Activated T-cell treated with anti-CD3 and anti-CD28 coated beads, Interleukin-2, amount 50 U/mL, for 72 hours (primary cell): ENCODE measurements at regions not wholly inside any gene's neighbourhood (a gene's known extent, or its start where the extent isn't known, plus 50 kb on each side); places are given as distances from the start of the nearest gene placed in this dataset.
"Not testable (repeated sequence)": the region's sequence is repeated elsewhere in the genome, so short reads cannot be mapped to it uniquely, and the experiment has no call there.

ENCODE experiments used
- ATAC-seq, 2 donors: fragments of 150-1000 bp; cut with Tn5 transposase; replicated peaks in 1 of 2; 2 replicates each; pipeline ENCODE4 v1.10.0; 2021; ENCODE audit warnings: moderate library complexity in 2 of 2, mild to moderate bottlenecking in 1 of 2
- DNase-seq, 2 donors: peaks; one replicate each; pipeline ENCODE4 v3.0.0; 2021 to 2022; ENCODE audit warnings: mixed read lengths in 1 of 2
- H3K27ac Mint-ChIP-seq: one replicate; pipeline ENCODE4 v1.8.0; 2022; ENCODE audit warnings: mild to moderate bottlenecking, moderate library complexity, mixed read lengths
- H3K27me3 Mint-ChIP-seq: one replicate; pipeline ENCODE4 v1.8.0; 2022; ENCODE audit warnings: low read depth, mixed read lengths
- H3K36me3 Mint-ChIP-seq, 2 donors: one replicate each; pipeline ENCODE4 v1.8.0; 2022; ENCODE audit warnings: mixed read lengths in 2 of 2, mild to moderate bottlenecking in 1 of 2; ENCODE audit not compliant: insufficient read depth in 2 of 2
- H3K4me1 Mint-ChIP-seq: one replicate; pipeline ENCODE4 v1.8.0; 2022; ENCODE audit warnings: low read depth, mixed read lengths
- H3K4me3 Mint-ChIP-seq, 2 donors: one replicate each; pipeline ENCODE4 v1.8.0; 2022; ENCODE audit warnings: mild to moderate bottlenecking in 2 of 2, mixed read lengths in 2 of 2, moderate library complexity in 2 of 2
- H3K9me3 Mint-ChIP-seq, 2 donors: one replicate each; pipeline ENCODE4 v1.8.0; 2022; ENCODE audit warnings: mixed read lengths in 2 of 2

DNA sequence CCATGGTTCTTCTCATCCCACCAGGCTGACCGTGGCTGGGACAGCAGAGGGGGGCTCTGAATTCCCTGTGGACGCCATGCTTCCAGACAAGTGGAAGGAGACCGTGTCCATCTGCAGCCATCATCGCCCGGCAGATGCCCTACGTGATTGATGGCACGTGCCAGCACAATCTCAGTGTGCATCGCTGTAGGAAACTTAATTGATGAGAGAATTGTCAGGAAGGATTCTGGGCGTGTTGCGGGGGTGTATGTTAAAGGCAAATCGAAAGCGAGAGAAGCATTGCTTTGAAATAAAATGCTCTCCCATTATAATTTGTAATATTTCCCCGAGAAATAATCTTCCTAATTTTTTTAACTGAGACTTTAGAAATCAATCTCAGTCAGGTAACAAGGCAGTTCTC is 185.5 kb upstream of the CDH4 start:
- H3K9me3 Mint-ChIP-seq = peaks cover 0 to 7% of the 10 kb centered on the region in 2 donors
- no peak overlapping the region for H3K27ac Mint-ChIP-seq
- ATAC-seq (no peak), DNase-seq (no peak)
- no peaks in the 10 kb centered on the region for H3K4me1 Mint-ChIP-seq
- H3K4me3 Mint-ChIP-seq = no peak overlapping the region
- no peaks in the 10 kb centered on the region for H3K27me3 Mint-ChIP-seq
- no peaks in the 10 kb centered on the region for H3K36me3 Mint-ChIP-seq

DNA sequence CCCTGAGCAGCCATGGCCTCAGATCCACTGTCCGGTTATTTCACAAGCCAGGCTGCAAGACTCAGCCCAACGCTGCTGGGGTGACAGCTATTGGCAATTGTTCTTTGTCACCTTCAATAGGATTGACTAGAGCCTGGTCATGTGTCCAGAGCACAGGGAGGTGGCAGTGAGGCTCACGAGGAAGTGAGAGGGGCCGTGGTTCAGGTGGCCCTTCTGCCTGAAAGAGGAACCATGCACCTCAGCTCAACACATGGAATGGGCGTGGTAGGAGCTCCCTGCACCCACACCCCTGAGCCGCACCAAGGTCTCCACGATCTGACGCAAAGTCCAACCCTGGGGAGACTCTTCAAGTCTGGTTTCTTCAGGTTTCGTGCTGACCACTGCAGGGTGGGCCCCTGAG is 184.8 kb upstream of the CDH4 start:
- H3K9me3 Mint-ChIP-seq = peaks cover 0 to 10% of the 10 kb centered on the region in 2 donors
- no peaks in the 10 kb centered on the region for H3K36me3 Mint-ChIP-seq
- ATAC-seq = no peak
- H3K27me3 Mint-ChIP-seq = no peaks in the 10 kb centered on the region
- H3K27ac Mint-ChIP-seq = no peak overlapping the region
- H3K4me3 Mint-ChIP-seq = no peak overlapping the region
- no peak for DNase-seq
- H3K4me1 Mint-ChIP-seq = no peaks in the 10 kb centered on the region

DNA sequence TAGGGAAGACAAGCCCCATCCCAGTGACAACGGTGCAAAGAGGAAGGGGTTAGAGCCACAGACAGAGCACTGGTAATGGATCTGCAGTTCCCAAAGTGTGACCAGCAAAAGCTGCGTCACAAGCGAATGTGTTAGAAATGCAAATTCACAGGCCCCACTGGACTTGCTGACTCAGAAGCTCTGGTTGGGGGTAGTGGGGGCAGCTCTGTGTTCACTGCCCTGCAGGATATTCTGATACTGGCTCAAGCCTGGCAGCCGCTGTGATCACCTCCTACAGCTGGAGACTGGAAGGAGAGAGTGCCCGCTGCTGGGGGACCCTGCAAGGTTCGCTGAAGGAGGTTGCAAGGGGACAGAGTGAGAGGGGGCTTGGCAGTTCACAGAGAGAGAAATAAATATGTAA is 179.7 kb upstream of the CDH4 start:
- Mint-ChIP-seq H3K4me3 (no peak overlapping the region), H3K27ac (no peak overlapping the region), H3K9me3 (peaks cover 0 to 7% of the 10 kb centered on the region in 2 donors), H3K4me1 (no peaks in the 10 kb centered on the region), H3K36me3 (no peaks in the 10 kb centered on the region), H3K27me3 (no peaks in the 10 kb centered on the region)
- DNase-seq = no peak
- no peak for ATAC-seq

DNA sequence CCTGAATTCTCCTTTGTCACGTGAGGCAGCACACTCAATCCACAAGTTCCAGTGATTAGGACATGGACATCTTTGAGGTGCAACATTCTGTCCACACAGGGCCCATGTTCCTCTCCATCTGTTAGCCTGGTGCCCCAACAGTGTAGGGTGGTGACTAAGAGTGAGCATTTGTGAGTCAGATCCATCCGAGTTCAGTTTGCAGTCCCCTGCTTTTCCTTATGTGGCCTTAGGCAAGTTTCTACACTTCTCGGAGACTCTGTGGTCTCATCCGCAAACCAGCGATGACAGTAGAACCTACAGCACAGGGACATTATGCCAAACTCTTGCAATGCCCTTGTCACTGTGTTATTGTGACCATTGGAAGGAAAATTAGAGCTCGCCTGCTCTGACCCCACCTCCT is 178.7 kb upstream of the CDH4 start:
- no peak for DNase-seq
- Mint-ChIP-seq H3K4me3 (no peak overlapping the region), H3K27me3 (no peaks in the 10 kb centered on the region), H3K9me3 (peaks cover 0 to 7% of the 10 kb centered on the region in 2 donors), H3K36me3 (no peaks in the 10 kb centered on the region), H3K4me1 (no peaks in the 10 kb centered on the region), H3K27ac (no peak overlapping the region)
- no peak for ATAC-seq

DNA sequence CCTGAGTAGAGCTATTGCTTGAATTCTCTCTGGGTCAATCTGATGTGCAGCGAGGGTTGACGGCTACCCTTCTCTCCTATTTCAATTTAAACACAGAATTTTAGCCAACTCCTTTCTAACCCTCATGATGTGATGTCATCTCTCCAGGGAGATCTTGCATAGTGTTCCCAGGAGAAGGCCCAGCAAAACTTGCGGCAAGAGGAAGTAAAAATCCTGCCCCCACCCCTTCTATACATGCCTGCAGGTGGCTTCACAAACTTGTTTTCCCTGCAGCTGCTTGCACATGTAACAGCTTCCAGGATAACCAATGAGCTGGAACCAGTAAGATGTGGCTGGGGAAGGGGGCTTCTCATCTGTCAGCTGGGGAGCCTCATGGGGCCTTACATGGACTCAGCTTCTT is 169.3 kb upstream of the CDH4 start:
- no peak for ATAC-seq
- Mint-ChIP-seq H3K36me3 (peaks cover 0 to 2% of the 10 kb centered on the region in 2 donors), H3K27ac (no peak overlapping the region)

DNA sequence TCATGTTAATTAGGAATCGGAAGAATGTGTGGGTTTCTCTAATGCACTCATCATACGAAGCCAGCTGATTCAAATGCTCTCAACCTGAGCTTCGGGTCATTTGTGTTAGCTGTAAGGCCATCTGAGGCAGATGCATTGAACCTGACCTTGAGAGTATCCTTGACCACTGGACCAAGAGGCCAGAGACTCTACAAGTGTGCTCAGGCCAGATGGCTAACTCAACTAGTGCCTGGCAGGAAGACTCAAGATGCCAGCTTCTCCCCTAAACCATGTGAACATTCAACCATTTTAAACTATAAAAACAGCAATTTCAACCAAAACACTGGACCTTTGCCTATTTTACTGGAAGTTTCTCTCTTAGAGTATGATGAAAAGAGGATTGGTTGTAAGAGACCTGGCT is 168.6 kb upstream of the CDH4 start:
- H3K4me1 Mint-ChIP-seq = no peaks in the 10 kb centered on the region
- no peak overlapping the region for H3K4me3 Mint-ChIP-seq
- DNase-seq (no peak), ATAC-seq (no peak)
- H3K27ac Mint-ChIP-seq = no peak overlapping the region
- peaks cover 2 to 5% of the 10 kb centered on the region in 2 donors for H3K9me3 Mint-ChIP-seq
- no peaks in the 10 kb centered on the region for H3K27me3 Mint-ChIP-seq
- H3K36me3 Mint-ChIP-seq = peaks cover 0 to 2% of the 10 kb centered on the region in 2 donors

More for the DNA sequence above, 169.3 kb upstream of the CDH4 start:
- no peak for DNase-seq
- Mint-ChIP-seq H3K4me3 (no peak overlapping the region), H3K4me1 (no peaks in the 10 kb centered on the region), H3K9me3 (peaks cover 2 to 5% of the 10 kb centered on the region in 2 donors), H3K27me3 (no peaks in the 10 kb centered on the region)

DNA sequence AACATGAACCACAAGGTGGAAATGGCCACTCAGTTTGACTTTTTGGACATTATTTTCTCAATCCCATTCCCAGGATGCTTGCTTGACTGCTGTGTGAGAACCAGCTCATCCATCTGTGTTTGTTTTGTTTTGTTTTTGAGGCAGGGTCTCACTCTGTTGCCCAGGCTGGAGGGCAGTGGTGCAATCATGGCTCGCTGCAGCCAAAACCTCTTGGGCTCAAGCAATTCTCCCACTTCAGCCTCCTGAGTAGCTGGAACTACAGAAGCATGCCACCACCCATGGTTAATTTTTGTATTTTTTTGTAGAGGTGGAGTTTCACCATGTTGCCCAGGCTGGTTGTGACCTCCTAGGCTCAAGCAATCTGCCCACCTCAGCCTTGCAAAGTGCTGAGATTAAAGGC is 166.0 kb upstream of the CDH4 start:
- H3K9me3 Mint-ChIP-seq = peaks cover 2 to 5% of the 10 kb centered on the region in 2 donors
- H3K4me3 Mint-ChIP-seq = no peak overlapping the region
- H3K36me3 Mint-ChIP-seq = peaks cover 0 to 2% of the 10 kb centered on the region in 2 donors
- DNase-seq (no peak), ATAC-seq (no peak)
- H3K27ac Mint-ChIP-seq = no peak overlapping the region
- H3K4me1 Mint-ChIP-seq = no peaks in the 10 kb centered on the region
- H3K27me3 Mint-ChIP-seq = no peaks in the 10 kb centered on the region

DNA sequence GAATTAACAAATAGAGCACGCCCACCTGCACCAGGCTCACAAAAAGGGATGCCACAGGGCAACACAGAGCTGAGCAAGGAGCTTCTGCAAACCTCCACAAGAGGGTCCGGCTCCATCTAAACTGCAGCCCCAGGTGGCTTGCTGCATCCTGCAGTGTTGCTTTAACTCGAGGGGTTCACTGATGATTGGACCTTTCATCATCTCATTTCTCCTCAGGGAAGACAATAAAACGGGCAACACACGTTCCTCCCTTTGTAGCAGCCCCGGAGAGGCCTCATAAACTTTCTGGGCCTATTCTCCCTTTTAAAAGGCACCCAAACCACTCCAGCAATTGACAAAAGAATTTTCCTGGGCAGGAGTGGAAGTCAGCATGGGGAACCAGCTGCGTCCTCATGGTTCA is 161.5 kb upstream of the CDH4 start:
- no peak for DNase-seq
- H3K4me3 Mint-ChIP-seq = no peak overlapping the region
- H3K36me3 Mint-ChIP-seq = peaks cover 6% of the 10 kb centered on the region in 2 donors
- H3K4me1 Mint-ChIP-seq = no peaks in the 10 kb centered on the region
- H3K27me3 Mint-ChIP-seq = no peaks in the 10 kb centered on the region
- no peak overlapping the region for H3K27ac Mint-ChIP-seq
- no peak for ATAC-seq
- H3K9me3 Mint-ChIP-seq = peaks cover 9 to 18% of the 10 kb centered on the region in 2 donors

DNA sequence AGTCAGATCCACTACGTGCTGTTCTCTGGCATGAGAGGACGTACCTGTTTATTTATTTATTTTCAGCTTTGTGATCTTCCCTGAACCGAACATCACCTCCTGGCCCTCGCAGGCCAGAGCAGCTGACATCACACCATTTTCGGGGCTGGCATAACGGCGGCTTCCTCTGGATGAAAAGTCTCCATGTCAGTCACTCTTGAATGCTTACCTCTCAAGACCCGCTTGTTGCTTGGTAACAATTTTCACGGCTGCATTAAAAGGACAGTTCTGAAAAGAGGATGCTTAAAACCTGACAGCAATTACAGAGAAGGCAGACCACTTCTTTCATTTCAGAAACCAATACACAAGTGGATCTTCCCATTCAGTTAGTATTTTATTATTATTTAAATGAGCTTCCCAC is 159.8 kb upstream of the CDH4 start:
- ATAC-seq (no peak), DNase-seq (no peak)
- Mint-ChIP-seq H3K4me3 (no peak overlapping the region), H3K36me3 (peaks cover 6 to 7% of the 10 kb centered on the region in 2 donors), H3K4me1 (no peaks in the 10 kb centered on the region), H3K27me3 (no peaks in the 10 kb centered on the region), H3K9me3 (peaks cover 11 to 19% of the 10 kb centered on the region in 2 donors), H3K27ac (no peak overlapping the region)

DNA sequence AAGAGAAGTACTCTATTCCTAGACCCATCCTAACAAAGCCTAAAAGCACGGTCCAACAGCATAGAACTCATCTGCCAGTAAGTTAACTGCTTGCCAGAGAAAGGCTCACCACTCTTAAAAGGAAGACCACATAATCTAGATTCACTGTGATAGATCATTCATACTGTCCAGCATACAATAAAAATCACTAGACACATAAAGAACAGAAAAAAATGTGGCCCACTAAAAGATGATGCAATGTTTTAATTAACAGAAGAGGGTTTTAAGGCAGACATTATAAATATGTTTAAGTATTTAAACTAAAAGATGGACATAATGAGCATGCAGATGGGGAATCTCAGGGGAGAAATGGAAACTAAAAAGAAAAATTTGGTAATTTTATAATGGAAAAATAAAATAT is 157.5 kb upstream of the CDH4 start:
- H3K36me3 Mint-ChIP-seq = peaks cover 6 to 7% of the 10 kb centered on the region in 2 donors
- no peak for ATAC-seq
- H3K27me3 Mint-ChIP-seq = no peaks in the 10 kb centered on the region
- DNase-seq = no peak
- H3K4me3 Mint-ChIP-seq = no peak overlapping the region
- H3K27ac Mint-ChIP-seq = no peak overlapping the region
- no peaks in the 10 kb centered on the region for H3K4me1 Mint-ChIP-seq
- peaks cover 11 to 19% of the 10 kb centered on the region in 2 donors for H3K9me3 Mint-ChIP-seq

DNA sequence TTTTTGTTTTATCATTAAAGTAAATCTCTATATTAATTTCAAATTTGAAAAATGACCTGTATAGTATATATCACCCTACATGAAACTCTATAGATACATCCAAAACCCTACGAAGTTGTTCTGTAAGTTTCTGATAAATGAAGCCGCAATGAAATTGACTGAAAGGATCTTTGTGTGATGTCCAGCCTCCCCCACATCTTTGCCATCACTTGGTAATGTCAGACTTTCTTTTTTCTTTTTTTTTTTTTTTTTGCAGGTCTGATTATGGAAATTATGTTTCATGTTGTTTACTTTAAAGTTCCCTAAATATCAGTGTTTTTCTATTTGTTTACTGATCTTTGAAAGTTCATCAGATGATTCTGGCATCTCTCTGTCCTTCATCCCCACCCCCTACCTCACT is 155.6 kb upstream of the CDH4 start:
- Mint-ChIP-seq H3K4me3 (no peak overlapping the region), H3K27ac (no peak overlapping the region), H3K36me3 (peaks cover 6 to 7% of the 10 kb centered on the region in 2 donors), H3K4me1 (no peaks in the 10 kb centered on the region), H3K9me3 (peaks cover 11 to 19% of the 10 kb centered on the region in 2 donors), H3K27me3 (no peaks in the 10 kb centered on the region)
- ATAC-seq = no peak
- DNase-seq = no peak

DNA sequence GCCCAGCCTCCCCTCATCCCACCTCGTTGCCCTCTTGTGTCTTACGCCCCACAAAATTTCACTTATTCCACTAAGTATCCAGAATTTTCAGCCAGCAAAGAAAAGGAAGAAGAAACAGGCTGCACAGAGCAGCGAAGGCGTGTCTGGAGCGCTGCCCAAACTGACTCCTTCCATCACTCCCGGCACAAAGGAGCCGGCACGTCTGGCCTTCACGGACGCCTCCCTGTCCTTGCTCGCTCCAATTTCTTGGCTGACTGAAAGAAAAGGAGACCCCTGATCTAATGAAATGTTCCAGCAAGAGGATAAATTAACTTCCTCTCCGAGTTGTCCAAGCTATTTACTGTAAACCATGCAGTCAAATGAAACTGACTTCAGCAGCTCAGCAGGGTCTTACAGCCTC is 152.3 kb upstream of the CDH4 start:
- peaks cover 8 to 9% of the 10 kb centered on the region in 2 donors for H3K9me3 Mint-ChIP-seq
- ATAC-seq (no peak), DNase-seq (no peak)
- no peaks in the 10 kb centered on the region for H3K27me3 Mint-ChIP-seq
- H3K27ac Mint-ChIP-seq = no peak overlapping the region
- no peak overlapping the region for H3K4me3 Mint-ChIP-seq
- peaks cover 0 to 5% of the 10 kb centered on the region in 2 donors for H3K36me3 Mint-ChIP-seq
- no peaks in the 10 kb centered on the region for H3K4me1 Mint-ChIP-seq

DNA sequence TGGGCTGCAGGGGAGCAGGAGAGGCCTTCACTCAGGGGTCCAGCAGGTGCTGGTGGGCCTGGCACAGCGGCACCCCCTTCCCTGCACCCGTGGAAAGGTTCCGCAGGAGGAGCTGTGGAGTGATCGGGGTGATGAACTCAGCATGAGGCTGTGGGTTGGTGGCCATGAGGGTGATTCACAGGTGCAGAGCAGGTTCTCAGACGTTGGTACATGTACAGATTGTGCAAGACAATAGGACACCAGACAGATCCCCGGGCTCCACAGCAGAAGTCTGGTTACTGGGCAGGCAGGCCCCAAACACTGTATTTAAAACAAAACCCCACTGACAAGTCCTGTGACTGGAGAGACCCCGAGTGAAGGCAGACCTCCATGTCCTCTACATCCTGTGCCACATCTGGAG is 151.6 kb upstream of the CDH4 start:
- Mint-ChIP-seq H3K27me3 (no peaks in the 10 kb centered on the region), H3K4me3 (no peak overlapping the region), H3K36me3 (peaks cover 0 to 1% of the 10 kb centered on the region in 2 donors), H3K27ac (no peak overlapping the region), H3K4me1 (no peaks in the 10 kb centered on the region), H3K9me3 (peaks cover 3 to 5% of the 10 kb centered on the region in 2 donors)
- ATAC-seq (no peak), DNase-seq (no peak)

DNA sequence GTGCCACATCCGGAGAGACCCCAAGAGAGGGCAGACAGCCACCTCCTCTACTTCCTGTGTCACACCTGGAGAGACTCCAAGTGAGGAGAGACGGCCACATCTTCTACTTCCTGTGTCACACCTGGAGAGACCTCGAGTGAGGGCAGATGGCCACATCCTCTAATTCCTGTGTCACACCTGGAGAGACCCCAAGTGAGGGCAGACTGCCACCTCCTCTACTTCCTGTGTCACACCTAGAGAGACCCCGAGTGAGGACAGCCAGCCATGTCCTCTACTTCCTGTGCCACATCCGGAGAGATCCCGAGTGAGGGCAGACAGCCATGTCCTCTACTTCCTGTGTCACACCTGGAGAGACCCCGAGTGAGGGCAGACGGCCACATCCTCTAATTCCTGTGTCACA is 150.7 kb upstream of the CDH4 start:
- H3K9me3 Mint-ChIP-seq, ATAC-seq, H3K27ac Mint-ChIP-seq, H3K4me1 Mint-ChIP-seq, H3K27me3 Mint-ChIP-seq, H3K36me3 Mint-ChIP-seq, H3K4me3 Mint-ChIP-seq, DNase-seq: not testable (repeated sequence)
